ENCODE measurements at regions not wholly inside any gene's neighbourhood (a gene's known extent, or its start where the extent isn't known, plus 50 kb on each side); places are given as distances from the start of the nearest gene placed in this dataset.

- POLR2A ChIA-PET, result no interaction called here
- ATAC-seq, result no peak
- no peak for FAIRE-seq
- H3K4me2 ChIP-seq, result no peak overlapping the region
- DNase-seq (ENCODE audit: low read depth in 1 of 2, low spot score in 1 of 2), result no peak
- no peak overlapping the region for H3K27ac ChIP-seq
- TF ChIP-seq HMGXB4 (CRISPR knock-in tag; IDR thresholded peaks at IDR 0.05; ENCODE audit: borderline replicate concordance), result no peak
- TF ChIP-seq CBX8 (IDR thresholded peaks at IDR 0.05), result no peak
- no peak for TF ChIP-seq SMC3 (IDR thresholded peaks at IDR 0.05)
- no peak for TF ChIP-seq USF2 (IDR thresholded peaks at IDR 0.05)
- TF ChIP-seq FOSB (CRISPR knock-in tag; IDR thresholded peaks at IDR 0.05), result no peak
- TF ChIP-seq HDAC2 (IDR thresholded peaks at IDR 0.05), result no peak
- no peak for TF ChIP-seq EHMT2 (IDR thresholded peaks at IDR 0.05; ENCODE audit: low read depth)
- no peak for TF ChIP-seq EHF (CRISPR knock-in tag; IDR thresholded peaks at IDR 0.05)
- TF ChIP-seq HOXB13 (CRISPR knock-in tag; IDR thresholded peaks at IDR 0.05; ENCODE audit: low read depth), result no peak
- TF ChIP-seq POLR2AphosphoS2 (conservative IDR thresholded peaks at IDR 0.05; ENCODE audit: low read length), result no peak
- no peak for TF ChIP-seq RNF2 (IDR thresholded peaks at IDR 0.05; ENCODE audit: borderline replicate concordance, low read depth)
- no peak for TF ChIP-seq PHF8 (IDR thresholded peaks at IDR 0.05; ENCODE audit: borderline replicate concordance, low read depth)
- no peak for TF ChIP-seq MAX (IDR thresholded peaks at IDR 0.05)
- no peak for TF ChIP-seq POLR2A (IDR thresholded peaks at IDR 0.05; ENCODE audit: low read length)
- no peak for TF ChIP-seq ATOH8 (CRISPR knock-in tag; IDR thresholded peaks at IDR 0.05; ENCODE audit: low read depth)
- no peak for TF ChIP-seq ZC3H11A (IDR thresholded peaks at IDR 0.05)
- TF ChIP-seq HOXB5 (CRISPR knock-in tag; IDR thresholded peaks at IDR 0.05), result no peak
- no peak for TF ChIP-seq ESRRA (IDR thresholded peaks at IDR 0.05; ENCODE audit: borderline replicate concordance, low read length)
- no peak for TF ChIP-seq BHLHE40 (IDR thresholded peaks at IDR 0.05; ENCODE audit: low read depth, low read length)
- TF ChIP-seq NPAS2 (CRISPR knock-in tag; IDR thresholded peaks at IDR 0.05; ENCODE audit: borderline replicate concordance), result no peak
- no peak overlapping the region for H3K4me3 ChIP-seq
- 0% methylated on average over 3 of the region's 3 CpGs for WGBS (ENCODE audit: missing lambda C conversion rate)
- H3K4me1 ChIP-seq, result no peaks in the 10 kb centered on the region
- no peaks in the 10 kb centered on the region for H3K9me3 ChIP-seq
- CTCF ChIA-PET, result interaction anchor here (1.1 kb wide), 1 partner anchor 10 kb away, joined by 3 read pairs; no protein-coding TSS in a partner anchor
These were observed 371.7 kb upstream of the LRRC7 start for GRCh38 chr1:69196071-69196470.

- TF ChIP-seq RAD21 (conservative IDR thresholded peaks at IDR 0.05 in 1 of 2, IDR thresholded peaks at IDR 0.05 in 1 of 2) (no peak), RARB (CRISPR knock-in tag; IDR thresholded peaks at IDR 0.05) (no peak), REST (IDR thresholded peaks at IDR 0.05) (no peak), MAZ (IDR thresholded peaks at IDR 0.05; ENCODE audit: borderline replicate concordance, low read depth, low read length) (no peak), HES2 (IDR thresholded peaks at IDR 0.05) (no peak), MYC (IDR thresholded peaks at IDR 0.05; ENCODE audit: borderline replicate concordance, low read length) (no peak)
- DNase-seq (ENCODE audit: low read depth in 1 of 2, low spot score in 1 of 2) (no peak), ATAC-seq (no peak), FAIRE-seq (no peak)
- Histone ChIP-seq H3K4me3 (no peak overlapping the region), H3K9me3 (no peaks in the 10 kb centered on the region), H3K4me2 (no peak overlapping the region), H3K4me1 (no peaks in the 10 kb centered on the region), H3K27ac (no peak overlapping the region)
- CTCF ChIA-PET, result no interaction called here
- POLR2A ChIA-PET, result no interaction called here
- WGBS (ENCODE audit: missing lambda C conversion rate), result 0% methylated on average over 3 of the region's 3 CpGs
These were observed 369.9 kb upstream of the LRRC7 start for GRCh38 chr1:69197816-69198215.

Measured in A549 (cell line).